Glomerular visceral epithelial cell (primary cell): ENCODE measurements at regions not wholly inside any gene's neighbourhood (a gene's known extent, or its start where the extent isn't known, plus 50 kb on each side); places are given as distances from the start of the nearest gene placed in this dataset.

Experiments used
- DNase-seq: peaks from one replicate; pipeline ENCODE4 v3.0.0-alpha.2; 2016; ENCODE audit errors: extremely low spot score

- DNase-seq = no peak
Observed at GRCh38 chr2:150007815-150008430, 420.3 kb upstream of the MMADHC start.

- no peak for DNase-seq
Observed at GRCh38 chr2:150006591-150006990, 419.0 kb upstream of the MMADHC start.

- no peak for DNase-seq
Observed at GRCh38 chr2:150003544-150003943, 416.0 kb upstream of the MMADHC start.

GRCh38 chr2:150001788-150002187 is 414.2 kb upstream of the MMADHC start:
- DNase-seq = no peak

- DNase-seq = no peak
Observed at GRCh38 chr2:149996901-149997300, 409.3 kb upstream of the MMADHC start.

- DNase-seq = peak; percentile 98
Observed at GRCh38 chr2:149994057-149994728, 406.6 kb upstream of the MMADHC start.

GRCh38 chr2:149993316-149993715 is 405.7 kb upstream of the MMADHC start:
- DNase-seq = no peak

GRCh38 chr2:149991576-149991975 is 404.0 kb upstream of the MMADHC start:
- DNase-seq = peak; percentile 25

GRCh38 chr2:149990965-149991364 is 403.4 kb upstream of the MMADHC start:
- DNase-seq = no peak

- peak; percentile 47 for DNase-seq
Observed at GRCh38 chr2:149989447-149990063, 402.0 kb upstream of the MMADHC start.

GRCh38 chr2:149988361-149988760 is 400.8 kb upstream of the MMADHC start:
- no peak for DNase-seq

GRCh38 chr2:149986861-149987260 is 399.3 kb upstream of the MMADHC start:
- DNase-seq = no peak

- no peak for DNase-seq
Observed at GRCh38 chr2:149984311-149984710, 396.7 kb upstream of the MMADHC start.

- DNase-seq = no peak
Observed at GRCh38 chr2:149972066-149972465, 384.5 kb upstream of the MMADHC start.

GRCh38 chr2:149954981-149955600 is 367.5 kb upstream of the MMADHC start:
- DNase-seq = no peak

- no peak for DNase-seq
Observed at GRCh38 chr2:149953627-149954026, 366.1 kb upstream of the MMADHC start.

- no peak for DNase-seq
Observed at GRCh38 chr2:149931486-149931885, 343.9 kb upstream of the MMADHC start.

- no peak for DNase-seq
Observed at GRCh38 chr2:149928011-149928410, 340.4 kb upstream of the MMADHC start.

- DNase-seq = no peak
Observed at GRCh38 chr2:149926149-149926548, 338.6 kb upstream of the MMADHC start.

GRCh38 chr2:149924549-149925213 is 337.1 kb upstream of the MMADHC start:
- DNase-seq = no peak

GRCh38 chr2:149924028-149924427 is 336.5 kb upstream of the MMADHC start:
- DNase-seq = peak; percentile 53

- no peak for DNase-seq
Observed at GRCh38 chr2:149921911-149922616, 334.5 kb upstream of the MMADHC start.
